ENCODE measurements at regions not wholly inside any gene's neighbourhood (a gene's known extent, or its start where the extent isn't known, plus 50 kb on each side); places are given as distances from the start of the nearest gene placed in this dataset.

- no peak for DNase-seq (ENCODE audit: extremely low read depth in 1 of 2, low read depth in 1 of 2)
Measured at GRCh38 chr18:78129260-78129659, 850.4 kb upstream of the SALL3 start.

DNA sequence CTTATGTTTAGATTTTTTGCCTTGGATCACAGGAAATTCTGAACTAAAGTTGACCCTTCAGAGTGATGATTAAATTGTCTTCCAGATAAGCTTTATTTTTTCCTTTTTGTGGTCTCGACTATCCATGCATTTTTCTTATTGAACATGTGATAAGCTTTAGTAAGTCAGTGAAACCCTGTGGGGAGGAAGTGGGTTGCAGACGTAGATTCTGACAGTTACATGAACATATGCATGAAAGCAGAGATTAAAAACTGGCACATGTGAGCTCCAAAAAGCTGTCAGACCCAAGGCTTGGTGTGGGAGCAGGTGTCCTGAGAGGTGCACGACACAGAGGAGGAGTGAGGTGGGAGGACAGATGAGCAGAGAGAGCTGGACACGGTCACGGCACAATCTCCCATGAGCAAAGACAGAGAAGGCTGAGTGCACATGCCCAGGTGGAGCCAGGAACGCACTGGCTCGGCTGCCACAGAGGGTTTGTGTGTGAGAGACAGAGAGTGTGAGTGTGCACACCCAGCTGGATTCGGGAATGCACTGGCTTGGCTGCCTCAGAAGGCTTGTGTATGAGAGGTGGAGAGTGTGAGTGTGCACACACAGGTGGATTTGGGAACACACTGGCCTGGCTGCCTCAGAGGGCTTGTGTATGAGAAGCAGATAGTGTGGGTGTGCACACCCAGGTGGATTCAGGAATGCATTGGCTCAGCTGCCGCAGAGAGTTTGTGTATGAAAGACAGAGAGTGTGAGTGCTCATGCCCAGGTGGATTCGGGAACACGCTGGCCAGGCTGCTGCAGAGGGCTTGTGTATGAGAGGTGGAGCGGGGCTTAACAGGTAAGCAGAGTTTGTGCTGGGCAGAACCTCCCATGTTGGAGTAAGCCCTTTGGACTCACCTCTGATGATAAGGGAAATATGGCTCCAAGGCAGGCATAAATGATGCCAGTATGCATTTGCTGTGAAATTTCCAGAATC, 849.1 kb upstream of the SALL3 start:
- DNase-seq (ENCODE audit: extremely low read depth in 1 of 2, low read depth in 1 of 2) = no peak

DNA sequence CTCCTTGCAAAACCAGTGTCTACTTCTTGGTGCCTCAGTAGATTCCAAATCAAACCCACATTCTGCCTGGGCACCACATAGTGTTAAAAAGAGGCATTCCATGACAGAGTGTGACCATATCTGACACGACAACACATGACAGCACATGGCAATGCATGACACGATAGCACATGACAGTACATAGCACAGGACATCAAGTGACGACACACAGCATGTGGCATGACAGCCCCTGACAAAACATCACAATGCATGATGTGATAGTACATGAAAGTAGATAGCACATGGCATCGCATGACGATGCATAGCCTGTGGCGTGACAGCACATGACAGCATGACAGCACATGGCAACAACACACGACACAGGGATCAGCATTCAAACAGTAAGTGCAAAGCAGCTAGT, 845.9 kb upstream of the SALL3 start:
- DNase-seq (ENCODE audit: extremely low read depth in 1 of 2, low read depth in 1 of 2) = no peak

- no peak for DNase-seq (ENCODE audit: extremely low read depth in 1 of 2, low read depth in 1 of 2)
Measured at GRCh38 chr18:78136986-78137385, 842.6 kb upstream of the SALL3 start.

- no peak for DNase-seq (ENCODE audit: extremely low read depth in 1 of 2, low read depth in 1 of 2)
Measured at GRCh38 chr18:78138983-78139496, 840.6 kb upstream of the SALL3 start.

DNA sequence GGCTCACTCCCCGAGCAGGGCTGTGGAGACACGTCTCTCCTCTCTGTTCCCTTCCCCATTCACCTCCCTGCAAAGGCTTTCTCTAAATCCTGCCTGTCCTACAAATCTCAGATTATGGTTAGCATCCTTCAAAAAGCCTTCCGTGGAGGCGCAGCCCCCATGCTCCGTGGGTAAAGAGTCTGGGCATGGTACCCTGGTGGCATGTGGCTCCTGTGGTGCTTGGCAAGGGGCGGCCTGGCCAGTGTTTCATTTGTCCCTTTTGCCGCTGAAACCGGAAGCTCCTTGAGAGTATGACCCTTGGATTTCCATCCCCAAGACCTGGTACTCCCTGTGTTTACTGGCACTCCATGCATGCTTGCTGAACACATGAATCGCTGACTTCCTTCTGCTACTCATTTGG, 839.3 kb upstream of the SALL3 start:
- no peak for DNase-seq (ENCODE audit: extremely low read depth in 1 of 2, low read depth in 1 of 2)

DNA sequence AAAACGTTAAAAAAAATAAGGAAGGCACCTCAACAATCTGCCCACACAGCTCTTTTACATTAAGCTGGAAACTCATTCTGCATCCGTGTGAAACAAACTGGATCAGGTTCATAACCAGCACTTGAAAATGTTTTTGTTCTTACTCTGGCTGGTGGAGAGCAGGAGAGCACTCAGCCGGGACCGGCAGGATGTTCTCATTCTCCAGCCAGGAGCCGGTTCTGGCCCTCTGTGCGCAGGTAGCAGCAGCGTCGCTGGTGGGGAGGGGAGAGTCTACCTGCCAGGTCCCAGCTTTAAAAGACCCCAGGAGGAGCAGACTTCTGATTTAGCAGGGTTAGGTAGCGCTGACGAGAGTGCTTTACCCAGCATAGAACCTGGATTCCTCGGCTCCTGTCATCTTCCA, 834.9 kb upstream of the SALL3 start:
- no peak for DNase-seq (ENCODE audit: extremely low read depth in 1 of 2, low read depth in 1 of 2)

- DNase-seq (ENCODE audit: extremely low read depth in 1 of 2, low read depth in 1 of 2) = no peak
Measured at GRCh38 chr18:78145096-78145495, 834.5 kb upstream of the SALL3 start.

DNA sequence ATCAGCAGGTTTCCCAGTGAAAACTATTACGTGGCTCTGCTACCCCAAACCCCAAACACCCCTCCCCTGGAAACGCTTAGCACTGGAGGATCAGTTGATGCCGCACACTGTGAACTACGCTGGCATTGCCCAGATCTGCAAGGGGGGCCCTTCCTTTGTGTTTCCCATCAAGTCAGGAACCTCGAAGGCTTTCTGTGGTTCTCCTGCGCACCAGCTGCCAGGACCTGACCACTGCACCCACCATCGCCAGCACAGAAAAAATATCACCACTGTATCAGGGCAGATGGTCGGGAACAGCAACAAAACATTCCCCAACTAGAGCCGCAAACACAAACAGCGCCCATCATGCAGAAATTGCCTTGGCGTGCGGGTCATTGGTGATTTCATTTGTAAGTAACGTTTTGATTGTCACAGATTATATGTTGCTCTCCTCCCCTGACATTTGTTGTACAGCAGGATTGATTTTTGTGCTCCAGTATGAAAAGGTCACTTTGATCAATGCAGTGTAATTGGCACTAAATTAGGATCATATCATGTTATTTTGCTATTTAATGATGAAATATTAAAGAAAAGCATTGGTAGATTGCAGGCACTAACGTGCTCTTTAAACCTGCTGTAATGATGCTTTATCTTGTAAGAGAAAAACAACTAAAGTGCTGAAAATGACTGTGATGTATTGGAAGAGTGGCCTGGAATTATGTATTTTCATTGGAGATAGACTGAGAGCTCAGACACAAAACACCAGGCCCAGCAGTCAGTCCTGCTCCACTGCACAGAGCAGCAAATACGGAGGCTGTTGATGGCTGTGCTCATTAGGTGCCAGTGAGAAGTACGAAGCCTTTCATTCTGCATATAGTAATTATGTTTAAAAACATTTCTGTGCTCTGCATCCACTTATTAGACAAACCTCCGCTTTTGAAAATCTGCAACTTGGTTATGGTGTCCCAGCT, 833.2 kb upstream of the SALL3 start:
- no peak for DNase-seq (ENCODE audit: extremely low read depth in 1 of 2, low read depth in 1 of 2)

DNA sequence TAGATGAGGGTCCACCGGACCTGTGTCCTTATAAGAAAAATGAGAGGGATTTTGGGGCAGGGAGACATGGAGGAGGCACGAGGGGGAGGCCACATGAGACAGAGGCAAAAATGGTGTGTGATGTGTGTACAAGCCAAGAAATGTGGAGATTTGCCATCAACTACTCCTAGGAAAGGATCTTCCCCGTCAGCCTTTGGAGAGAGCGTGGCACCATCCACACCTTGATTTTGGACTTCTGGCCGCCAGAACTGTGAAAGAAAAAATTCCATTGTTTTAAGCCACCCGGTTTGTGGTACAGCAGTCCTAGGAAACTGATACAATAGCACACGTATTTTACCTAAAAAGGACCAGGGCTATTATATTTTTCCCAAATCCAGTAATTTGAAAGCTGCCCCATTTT, 829.0 kb upstream of the SALL3 start:
- no peak for DNase-seq (ENCODE audit: extremely low read depth in 1 of 2, low read depth in 1 of 2)

- DNase-seq (ENCODE audit: extremely low read depth in 1 of 2, low read depth in 1 of 2) = no peak
Measured at GRCh38 chr18:78151234-78151633, 828.4 kb upstream of the SALL3 start.

- DNase-seq (ENCODE audit: extremely low read depth in 1 of 2, low read depth in 1 of 2) = no peak
Measured at GRCh38 chr18:78151948-78152725, 827.5 kb upstream of the SALL3 start.

DNA sequence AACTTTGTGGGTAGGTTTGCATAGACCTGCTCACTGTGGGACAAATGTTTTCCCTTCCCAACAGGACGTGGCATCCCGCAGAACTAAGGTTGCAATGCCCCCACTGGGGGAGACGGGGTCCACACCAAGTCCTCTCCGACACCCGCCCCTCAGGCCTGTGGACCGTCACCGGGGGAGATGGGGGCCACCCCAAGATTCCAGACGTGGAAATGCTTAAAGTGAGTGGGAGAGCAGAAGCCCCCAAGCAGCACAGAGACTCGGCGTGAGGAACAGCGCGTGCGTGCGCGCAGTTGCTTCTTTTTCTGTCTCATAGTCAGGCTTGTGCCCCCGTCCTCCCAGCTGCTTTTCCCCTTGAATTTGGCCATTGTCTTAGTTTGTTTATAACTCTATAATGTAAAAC, 826.3 kb upstream of the SALL3 start:
- DNase-seq (ENCODE audit: extremely low read depth in 1 of 2, low read depth in 1 of 2) = no peak

GRCh38 chr18:78154444-78154843, 825.2 kb upstream of the SALL3 start:
- no peak for DNase-seq (ENCODE audit: extremely low read depth in 1 of 2, low read depth in 1 of 2)

GRCh38 chr18:78154853-78155252, 824.8 kb upstream of the SALL3 start:
- no peak for DNase-seq (ENCODE audit: extremely low read depth in 1 of 2, low read depth in 1 of 2)

DNA sequence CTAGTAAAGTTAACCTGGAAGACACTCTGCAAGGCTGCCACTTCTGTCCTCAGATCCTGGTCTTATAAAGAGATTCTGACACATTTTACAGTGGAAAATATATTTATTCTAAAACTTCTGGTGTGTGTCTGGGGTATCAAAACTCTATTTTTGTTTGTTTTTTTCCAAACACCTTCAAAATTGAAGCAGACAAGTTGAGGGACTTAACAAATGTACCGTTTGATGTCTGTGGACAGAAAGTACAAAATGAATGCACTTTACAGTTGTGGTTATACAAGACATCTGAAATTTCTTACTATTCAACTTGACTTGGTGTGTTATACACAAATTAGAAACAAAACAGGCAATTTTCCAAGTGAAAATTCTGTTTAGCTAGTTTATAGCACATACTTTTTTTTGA, 823.2 kb upstream of the SALL3 start:
- DNase-seq (ENCODE audit: extremely low read depth in 1 of 2, low read depth in 1 of 2) = no peak

- no peak for DNase-seq (ENCODE audit: extremely low read depth in 1 of 2, low read depth in 1 of 2)
Measured at GRCh38 chr18:78158943-78159342, 820.7 kb upstream of the SALL3 start.

DNA sequence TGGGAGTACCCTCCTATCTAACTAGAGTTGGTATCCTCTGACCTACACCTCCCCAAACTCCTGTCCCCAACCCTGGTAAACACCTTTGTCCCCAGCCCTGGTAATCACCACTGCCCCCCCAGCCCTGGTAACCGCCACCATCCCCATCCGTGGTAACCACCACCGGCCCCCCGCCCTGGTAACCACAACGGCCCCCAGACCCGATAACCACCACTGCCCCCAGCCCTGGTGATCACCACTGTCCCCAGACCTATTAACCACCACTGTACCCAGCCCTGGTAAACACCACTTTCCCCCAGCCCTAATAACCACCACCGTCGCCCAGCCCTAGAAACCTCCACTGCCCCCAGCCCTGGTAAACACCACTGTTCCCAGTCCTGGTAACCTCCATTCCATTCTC, 820.2 kb upstream of the SALL3 start:
- no peak for DNase-seq (ENCODE audit: extremely low read depth in 1 of 2, low read depth in 1 of 2)

- no peak for DNase-seq (ENCODE audit: extremely low read depth in 1 of 2, low read depth in 1 of 2)
Measured at GRCh38 chr18:78160961-78161656, 818.5 kb upstream of the SALL3 start.

GRCh38 chr18:78165525-78165924, 814.1 kb upstream of the SALL3 start:
- no peak for DNase-seq (ENCODE audit: extremely low read depth in 1 of 2, low read depth in 1 of 2)

All from activated CD8-positive, alpha-beta memory T cell treated with anti-CD3 and anti-CD28 coated beads for 1 hour (primary cell).